ENCODE measurements at regions not wholly inside any gene's neighbourhood (a gene's known extent, or its start where the extent isn't known, plus 50 kb on each side); places are given as distances from the start of the nearest gene placed in this dataset.
"Not testable (repeated sequence)": the region's sequence is repeated elsewhere in the genome, so short reads cannot be mapped to it uniquely, and the experiment has no call there.

DNA sequence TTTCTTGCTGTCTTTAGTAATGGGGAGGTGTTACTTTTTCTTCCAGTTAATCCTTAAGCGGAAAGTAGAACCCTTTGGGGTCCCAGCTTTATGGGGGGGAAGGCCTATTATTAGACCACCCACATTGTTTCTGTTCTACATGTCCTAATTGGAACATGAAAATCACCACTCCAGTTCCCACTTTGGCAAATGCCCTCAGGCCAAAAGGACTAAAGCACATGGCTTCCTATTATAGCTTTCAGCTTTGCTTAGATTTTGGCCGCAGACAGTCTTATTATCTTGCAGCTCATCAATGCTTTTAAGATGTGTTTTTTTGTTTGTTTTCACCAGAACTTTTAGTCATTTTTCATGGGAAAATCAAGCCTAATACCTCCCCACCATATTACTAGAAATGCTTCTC lies 296.8 kb upstream of the ANKH start:
- DNase-seq, result no peak

GRCh38 chr5:15160091-15160490 lies 288.5 kb upstream of the ANKH start:
- no peak for DNase-seq

GRCh38 chr5:15159606-15160005 lies 288.0 kb upstream of the ANKH start:
- no peak for DNase-seq

- no peak for DNase-seq
Measured at GRCh38 chr5:15142458-15142857, 270.9 kb upstream of the ANKH start.

- DNase-seq, result no peak
Measured at GRCh38 chr5:15137414-15137813, 265.8 kb upstream of the ANKH start.

- DNase-seq, result no peak
Measured at GRCh38 chr5:15135661-15136060, 264.1 kb upstream of the ANKH start.

DNA sequence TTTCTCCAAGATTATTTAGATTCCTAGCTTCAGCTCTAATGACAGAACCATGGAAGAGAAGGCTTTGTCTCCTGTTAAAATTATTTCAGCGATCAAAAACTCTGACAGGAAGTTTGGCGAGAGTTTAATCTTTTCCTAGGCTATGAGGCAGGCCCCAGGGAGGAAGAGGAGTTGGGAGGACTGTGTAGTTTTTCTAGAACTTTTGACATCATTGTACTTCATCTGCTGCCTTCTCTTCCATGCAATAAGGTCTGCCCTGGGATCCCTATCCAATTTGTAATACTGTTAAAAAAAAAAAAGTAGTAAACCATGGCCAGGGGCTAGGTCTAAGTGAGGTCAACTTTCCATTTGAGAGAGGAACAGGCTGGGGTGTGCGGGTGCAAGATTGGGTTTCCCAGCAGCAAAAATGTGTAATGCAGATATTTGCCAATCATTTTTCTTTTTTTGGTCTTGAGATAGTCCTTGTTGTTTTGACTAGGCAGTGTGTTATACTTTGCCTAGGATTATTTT lies 261.9 kb upstream of the ANKH start:
- DNase-seq, result no peak

DNA sequence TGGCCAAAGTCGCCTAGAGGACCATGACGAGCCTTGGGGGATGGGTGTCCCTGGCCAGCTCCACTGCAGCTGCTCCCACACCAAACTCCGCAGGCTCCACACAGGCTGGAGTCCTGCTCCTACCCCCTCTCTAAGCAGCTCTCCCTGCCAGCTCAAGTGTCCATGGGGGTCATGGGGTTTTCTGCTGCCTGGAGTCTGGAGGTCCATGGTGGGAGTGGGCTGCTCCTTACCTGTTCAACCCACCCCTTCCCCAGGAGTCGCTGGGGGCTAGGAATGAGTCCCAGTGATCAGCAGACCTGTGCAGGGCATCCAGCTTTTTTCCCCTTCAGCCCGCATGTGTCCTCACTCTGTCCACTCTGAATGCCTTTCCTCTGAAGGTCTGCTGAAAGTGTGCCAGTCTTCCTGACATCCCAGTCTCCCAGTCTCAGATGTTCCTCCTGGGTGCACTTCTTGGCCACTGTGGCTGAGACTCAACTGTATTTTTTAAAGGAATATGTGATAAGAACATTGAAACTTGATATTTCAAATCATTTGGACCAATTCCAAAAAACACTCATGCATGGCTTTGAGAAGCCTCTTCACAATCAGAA lies 261.3 kb upstream of the ANKH start:
- DNase-seq, result no peak

DNA sequence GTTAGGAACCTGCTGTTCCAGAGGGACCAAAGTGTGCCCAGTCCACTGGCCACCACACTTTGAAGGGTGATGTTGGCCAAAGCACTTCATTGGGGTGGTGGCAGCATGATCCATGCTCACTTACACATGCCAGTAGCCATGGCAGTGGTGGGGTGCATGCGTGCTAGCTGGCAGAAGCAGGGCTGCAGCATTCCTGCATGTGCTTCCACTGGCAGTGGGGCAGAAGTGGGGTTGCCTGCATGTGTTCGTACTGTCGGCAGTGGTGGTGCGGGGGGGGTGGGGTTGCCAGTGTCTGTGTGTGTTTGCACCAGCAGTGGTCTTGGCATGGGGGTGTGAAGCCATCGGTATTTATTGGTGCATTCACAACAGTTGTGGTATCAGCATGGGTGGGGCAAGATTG lies 260.3 kb upstream of the ANKH start:
- no peak for DNase-seq

DNA sequence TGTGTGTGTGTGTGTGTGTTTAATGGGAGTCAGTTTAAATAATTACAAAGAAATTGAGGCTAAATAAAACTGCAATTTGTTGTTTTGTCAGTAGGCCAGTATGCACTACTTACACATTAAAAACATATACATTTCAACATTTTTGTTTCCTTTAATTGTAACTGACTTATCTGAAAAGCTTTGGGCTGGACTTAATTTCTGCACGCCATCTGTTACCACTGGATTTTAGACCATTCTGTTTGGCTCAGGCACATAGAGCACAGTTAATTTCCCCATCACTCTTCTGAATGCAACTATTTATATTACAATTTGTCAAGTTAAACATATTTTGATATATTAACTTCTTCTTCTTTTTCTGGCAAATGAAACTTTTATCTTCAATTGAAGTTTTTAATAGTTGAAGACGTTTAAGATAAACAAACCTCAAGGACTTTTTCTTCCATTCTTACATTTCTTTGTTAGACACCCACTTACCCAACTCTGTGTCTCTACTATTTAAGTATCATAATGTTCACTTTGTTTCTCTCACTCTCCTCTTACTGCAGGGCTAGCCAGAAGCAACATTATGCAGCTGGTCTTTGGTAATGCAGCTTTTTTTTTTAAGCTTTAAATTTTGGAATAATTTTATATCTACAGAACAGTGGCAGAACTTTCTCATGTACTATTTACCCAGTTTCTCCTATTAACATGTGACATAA lies 253.4 kb upstream of the ANKH start:
- no peak for DNase-seq

GRCh38 chr5:15124461-15124860 lies 252.9 kb upstream of the ANKH start:
- no peak for DNase-seq

GRCh38 chr5:15117688-15118087 lies 246.1 kb upstream of the ANKH start:
- DNase-seq, result peak; percentile 13

GRCh38 chr5:15116996-15117395 lies 245.4 kb upstream of the ANKH start:
- DNase-seq, result no peak

- no peak for DNase-seq
Measured at GRCh38 chr5:15106530-15107283, 235.1 kb upstream of the ANKH start.

- peak; percentile 56 for DNase-seq
Measured at GRCh38 chr5:15105799-15106393, 234.3 kb upstream of the ANKH start.

GRCh38 chr5:15103864-15104263 lies 232.3 kb upstream of the ANKH start:
- DNase-seq, result no peak

GRCh38 chr5:15103130-15103529 lies 231.6 kb upstream of the ANKH start:
- DNase-seq, result no peak

DNA sequence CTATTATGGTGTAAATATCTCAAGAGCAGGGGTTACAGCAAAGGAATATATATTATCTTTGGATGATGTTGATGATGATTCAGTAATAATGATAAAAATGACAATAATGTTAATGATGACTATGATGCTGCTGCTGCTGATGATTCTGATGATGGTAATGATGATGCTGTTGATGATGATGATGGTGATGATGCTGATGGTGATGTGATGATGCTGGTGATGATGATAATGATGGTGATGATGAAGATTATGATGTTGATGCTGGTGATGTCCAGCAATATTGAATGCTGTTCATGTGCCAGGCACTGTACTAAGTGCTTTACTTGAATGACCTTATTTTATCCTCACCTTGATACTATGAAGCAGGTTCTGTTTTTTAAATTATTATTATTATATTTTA lies 226.0 kb upstream of the ANKH start:
- no peak for DNase-seq

- DNase-seq, result not testable (repeated sequence)
Measured at GRCh38 chr5:15096686-15097085, 225.1 kb upstream of the ANKH start.

- no peak for DNase-seq
Measured at GRCh38 chr5:15092801-15093200, 221.2 kb upstream of the ANKH start.

- DNase-seq, result no peak
Measured at GRCh38 chr5:15085671-15086070, 214.1 kb upstream of the ANKH start.

DNA sequence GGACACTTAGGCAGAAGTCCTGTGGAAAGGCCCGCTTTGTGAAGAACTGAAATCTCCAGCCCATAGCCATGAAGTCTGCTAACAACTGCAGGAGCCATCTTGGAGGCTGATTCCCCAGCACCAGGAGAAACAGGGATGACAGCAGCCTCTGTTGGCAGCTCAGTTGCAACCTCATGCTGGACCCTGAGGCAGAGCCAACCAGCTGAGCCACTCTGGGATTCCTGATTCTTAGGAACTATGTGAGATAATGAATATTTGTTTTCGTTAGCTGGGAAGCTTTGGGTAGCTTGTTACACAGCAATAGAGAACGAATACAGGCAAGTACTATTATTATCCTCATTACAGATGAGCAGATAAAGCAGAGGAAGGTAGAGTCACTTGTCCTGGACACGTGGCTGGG lies 210.5 kb upstream of the ANKH start:
- no peak for DNase-seq

GRCh38 chr5:15080219-15080618 lies 208.6 kb upstream of the ANKH start:
- DNase-seq, result no peak

DNA sequence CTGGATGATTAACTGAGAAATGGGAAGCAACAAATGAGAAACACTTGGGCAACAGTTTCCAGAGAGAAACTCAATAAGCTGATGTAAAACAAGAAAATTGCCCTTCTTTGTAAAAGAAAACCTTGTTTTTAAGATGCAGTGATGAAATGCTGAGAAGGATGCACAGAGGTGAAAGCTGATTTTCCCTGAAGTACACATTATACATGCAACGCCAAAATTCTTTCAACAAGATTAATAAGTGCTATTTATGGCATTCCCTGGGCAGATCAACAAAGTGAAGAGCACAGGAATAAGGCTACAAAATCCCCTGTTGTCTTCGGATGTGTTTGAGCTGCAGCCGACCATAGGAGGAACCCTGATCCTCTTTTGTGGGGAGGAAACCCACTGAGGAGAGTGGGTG lies 208.0 kb upstream of the ANKH start:
- DNase-seq, result no peak
